Heart left ventricle (tissue), 16 donors: ENCODE measurements at regions not wholly inside any gene's neighbourhood (a gene's known extent, or its start where the extent isn't known, plus 50 kb on each side); places are given as distances from the start of the nearest gene placed in this dataset.

Experiments
- ATAC-seq, 4 donors: fragments of 200-7000 bp; cut with Tn5 transposase; one replicate each; pipeline ENCODE4 v1.9.1; 2020 to 2022; ENCODE audit warnings: moderate library complexity in 4 of 4, mild to moderate bottlenecking in 3 of 4, moderate number of reproducible peaks in 1 of 4
- DNase-seq, 5 donors: peaks; one replicate each; pipeline ENCODE4 v3.0.0-alpha.2; 2020
- H3K27ac ChIP-seq, 12 donors: fragments of 200-600 bp; sonication (generic) in 4 of 12; one replicate each; pipeline versions ENCODE4 v1.5.0 to v1.8.0; 2016 to 2022; ENCODE audit warnings: mild to moderate bottlenecking in 2 of 12
- H3K27me3 ChIP-seq, 9 donors: fragments of 200-600 bp; sonication (generic) in 2 of 9; one replicate each; pipeline versions ENCODE4 v1.5.1 to v1.8.0; 2016 to 2022; ENCODE audit warnings: mild to moderate bottlenecking in 3 of 9
- H3K36me3 ChIP-seq, 9 donors: fragments of 200-600 bp; sonication (generic) in 2 of 9; one replicate each; pipeline versions ENCODE4 v1.5.0 to v1.8.0; 2018 to 2022; ENCODE audit warnings: mild to moderate bottlenecking in 2 of 9
- H3K4me1 ChIP-seq, 12 donors: fragments of 200-600 bp; sonication (generic) in 4 of 12; one replicate each; pipeline versions ENCODE4 v1.5.0 to v1.8.0; 2016 to 2022; ENCODE audit warnings: mild to moderate bottlenecking in 3 of 12
- H3K4me3 ChIP-seq, 12 donors: fragments of 200-600 bp; sonication (generic) in 4 of 12; one replicate each; pipeline versions ENCODE4 v1.5.0 to v1.8.0; 2017 to 2022; ENCODE audit warnings: mild to moderate bottlenecking in 9 of 12, moderate library complexity in 4 of 12
- H3K9me3 ChIP-seq, 12 donors: fragments of 200-600 bp; sonication (generic) in 4 of 12; one replicate each; pipeline versions ENCODE4 v1.5.0 to v1.8.0; 2016 to 2022; ENCODE audit warnings: mild to moderate bottlenecking in 1 of 12
- CTCF ChIP-seq, 12 donors: fragments of 200-600 bp; sonication (generic) in 4 of 12; IDR thresholded peaks; one replicate each; pipeline versions ENCODE4 v1.5.0 to v1.8.0; 2018 to 2022; ENCODE audit warnings: antibody characterized with exemption in 12 of 12, mild to moderate bottlenecking in 5 of 12
- POLR2A ChIP-seq, 2 donors: fragments of 450-650 bp; IDR thresholded peaks; one replicate each; pipeline ENCODE4 v1.6.1; 2017; ENCODE audit warnings: antibody characterized with exemption in 2 of 2, mild to moderate bottlenecking in 2 of 2, moderate library complexity in 2 of 2
- whole genome bisulfite sequencing, 4 donors: extraction: QIAGEN DNeasy Blood & Tissue Kit in 2 of 4; methylation state at CpG; one replicate each; pipeline versions ENCODE4 v1.1.5 to v1.1.7; 2013 to 2018; 5-methylcytosine and 5-hydroxymethylcytosine counted together
- intact Hi-C, 10 donors: fragments of 100-400 bp; cut with DNase I; formaldehyde crosslinking; loops; one replicate each; pipeline versions ENCODE4 v1.11.1 to v1.14.2; 2022
- donor health status: ischemic (EF 13 %, LVEDD 7.1; RV severe dilation, severe dysfunction).
- donor health status: healthy with polysubstance abuse.
- donor health status: DM: no; HTN: yes; CAD: no.
- donor health status: DM: no; HTN: no; CAD: no.
- donor health status: ischemic (EF 25% LVEDD 6.9; RV normal size, moderate dysfunction).
- donor health status: ischemic (EF 25% LVEDD 5.7; RV mildly dilated, moderate dysfunction).
- donor health status: healthy.
- donor health status: DM: yes; HTN: yes; CAD: no.
- donor health status: ischemic (EF 35%, LVEDD 5.7; RV mildly dilated, moderate dysfunction).
- donor health status: nonischemic (EF 11% LVEDD 7.7; RV severe dilation, severe dysfunction).
- donor health status: DM: yes; HTN: yes; CAD: no.
- donor health status: PGD.
- donor health status: ischemic (EF 29% LVEDD 5.4; RV normal size, mild dysfunction).
- donor health status: nonischemic (EF 23%, LVEDD 6.1; RV moderate dilation, normal function).

DNA sequence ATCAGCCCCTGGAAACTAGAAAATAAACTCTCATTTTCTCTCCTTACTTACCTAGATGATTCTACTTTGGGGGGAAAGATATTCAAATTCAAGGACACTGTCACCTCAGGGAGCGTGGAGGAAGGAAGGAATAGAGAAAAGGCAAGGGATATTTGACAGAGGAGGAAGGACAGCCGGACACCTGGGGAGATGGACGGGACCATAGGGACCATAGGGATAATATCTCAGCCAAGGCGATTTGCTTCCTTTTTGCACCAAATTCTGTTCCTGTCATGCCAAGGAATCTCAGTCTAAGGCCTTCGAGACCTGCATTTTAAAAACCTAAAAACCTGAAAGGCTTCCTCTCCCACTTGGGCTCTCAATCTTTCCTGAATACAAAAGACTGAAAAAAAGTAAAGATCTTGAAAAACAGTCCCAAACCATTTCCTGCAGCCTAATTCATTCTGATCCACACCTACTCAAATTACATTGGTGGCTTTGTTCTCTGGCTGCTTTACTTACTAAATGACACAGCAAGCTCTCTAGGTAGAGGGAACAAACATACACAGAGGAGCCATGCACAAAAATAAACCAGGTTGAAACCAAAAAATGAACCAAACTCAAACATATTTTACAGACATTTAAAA lies 73.9 kb upstream of the SLC24A5 start:
- intact Hi-C loops, result no loop called here
- no peaks in the 10 kb centered on the region for H3K27me3 ChIP-seq
- H3K9me3 ChIP-seq, result no peaks in the 10 kb centered on the region
- DNase-seq (no peak), ATAC-seq (no peak)
- no peaks in the 10 kb centered on the region for H3K36me3 ChIP-seq
- WGBS, 4 donors, result 46 to 64% (median 56%) methylated on average over 5 of the region's 5 CpGs
- no peaks in the 10 kb centered on the region for H3K4me1 ChIP-seq
- H3K27ac ChIP-seq, result no peak overlapping the region
- no peak overlapping the region for H3K4me3 ChIP-seq
- TF ChIP-seq CTCF (IDR thresholded peaks at IDR 0.05) (no peak), POLR2A (IDR thresholded peaks at IDR 0.05) (no peak)

DNA sequence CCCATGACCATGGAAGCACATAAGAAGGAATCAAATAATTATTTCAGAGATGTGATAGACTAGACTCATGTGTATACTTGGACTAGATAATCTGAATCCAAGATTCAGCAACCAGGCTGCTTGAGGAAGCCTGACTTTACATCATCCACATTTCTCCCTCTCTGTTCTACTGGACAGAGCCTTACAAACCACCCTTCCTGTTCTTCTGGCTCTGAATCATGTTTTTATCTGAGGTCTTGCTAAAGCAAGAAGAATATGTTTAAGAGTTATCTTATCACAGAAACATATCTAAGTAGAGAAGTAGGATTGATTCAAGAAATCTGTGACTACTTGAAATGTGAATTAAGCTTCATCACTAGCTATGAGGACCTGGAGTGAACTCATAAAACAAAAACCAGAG lies 71.1 kb upstream of the SLC24A5 start:
- Histone ChIP-seq H3K9me3 (peaks cover 0 to 1% (median 0%) of the 10 kb centered on the region in 12 donors), H3K36me3 (no peaks in the 10 kb centered on the region), H3K4me1 (no peaks in the 10 kb centered on the region), H3K4me3 (no peak overlapping the region), H3K27ac (no peak overlapping the region), H3K27me3 (no peaks in the 10 kb centered on the region)
- DNase-seq (no peak), ATAC-seq (no peak)
- intact Hi-C loops, result no loop called here
- no peak for TF ChIP-seq CTCF (IDR thresholded peaks at IDR 0.05)

DNA sequence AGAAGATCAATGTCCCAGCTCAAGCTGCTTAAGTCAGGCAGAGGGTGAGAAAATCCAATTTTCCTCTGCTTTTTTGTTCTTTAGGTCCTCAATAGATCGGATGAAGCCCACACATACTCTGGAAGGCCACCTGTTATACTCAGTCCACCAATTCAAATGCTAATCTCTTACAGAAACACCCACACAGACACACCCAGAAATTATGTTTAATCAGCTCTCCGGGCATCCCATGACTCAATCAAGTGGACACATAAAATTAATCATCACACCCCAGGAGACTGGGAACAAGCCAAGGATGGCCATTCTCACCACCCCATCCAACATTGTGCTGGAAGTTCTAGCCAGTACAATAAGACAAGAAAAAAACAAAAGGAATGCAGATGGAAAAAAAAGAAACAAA lies 67.8 kb upstream of the SLC24A5 start:
- TF ChIP-seq POLR2A (IDR thresholded peaks at IDR 0.05) (no peak), CTCF (IDR thresholded peaks at IDR 0.05) (no peak)
- DNase-seq (no peak), ATAC-seq (no peak)
- no peak overlapping the region for H3K4me3 ChIP-seq
- H3K36me3 ChIP-seq, result no peaks in the 10 kb centered on the region
- no peak overlapping the region for H3K27ac ChIP-seq
- H3K9me3 ChIP-seq, result peaks cover 0 to 6% (median 0%) of the 10 kb centered on the region in 12 donors
- H3K4me1 ChIP-seq, result no peaks in the 10 kb centered on the region
- WGBS, 4 donors, result 54 to 67% (median 59%) methylated on average over 2 of the region's 2 CpGs
- H3K27me3 ChIP-seq, result no peaks in the 10 kb centered on the region
- intact Hi-C loops, result no loop called here

- H3K36me3 ChIP-seq, result no peaks in the 10 kb centered on the region
- ATAC-seq (no peak), DNase-seq (no peak)
- H3K4me3 ChIP-seq, result no peak overlapping the region
- H3K27ac ChIP-seq, result no peak overlapping the region
- H3K9me3 ChIP-seq, result peaks cover 0 to 6% (median 0%) of the 10 kb centered on the region in 12 donors
- TF ChIP-seq CTCF (IDR thresholded peaks at IDR 0.05), result no peak
- TF ChIP-seq POLR2A (IDR thresholded peaks at IDR 0.05), result no peak
- H3K4me1 ChIP-seq, result peaks cover 0 to 3% (median 0%) of the 10 kb centered on the region in 12 donors
- no peaks in the 10 kb centered on the region for H3K27me3 ChIP-seq
- intact Hi-C loops, result no loop called here
Measured at GRCh38 chr15:48058371-48058770, 62.4 kb upstream of the SLC24A5 start.
